ENCODE measurements at regions not wholly inside any gene's neighbourhood (a gene's known extent, or its start where the extent isn't known, plus 50 kb on each side); places are given as distances from the start of the nearest gene placed in this dataset.

GRCh38 chr1:118360817-118361216, 175.8 kb upstream of the SPAG17 start:
- H3K9me3 ChIP-seq (ENCODE audit: control insufficient read depth, insufficient read depth, low read length), result peaks cover 15% of the 10 kb centered on the region
- H3K4me1 ChIP-seq (ENCODE audit: control insufficient read depth, insufficient read depth, low read length), result no peaks in the 10 kb centered on the region
- H3K36me3 ChIP-seq (ENCODE audit: control insufficient read depth, insufficient read depth, low read length), result no peaks in the 10 kb centered on the region
- H3K4me3 ChIP-seq (ENCODE audit: low read depth, low read length), result no peak overlapping the region
- no peak overlapping the region for H3K27ac ChIP-seq (ENCODE audit: low read depth, low read length)
- H3K9ac ChIP-seq (ENCODE audit: low read depth, low read length), result no peak overlapping the region
- no peaks in the 10 kb centered on the region for H3K27me3 ChIP-seq (ENCODE audit: control insufficient read depth, insufficient read depth, low read length)

GRCh38 chr1:118346936-118347335, 161.9 kb upstream of the SPAG17 start:
- no peaks in the 10 kb centered on the region for H3K4me1 ChIP-seq (ENCODE audit: control insufficient read depth, insufficient read depth, low read length)

GRCh38 chr1:118340928-118341910, 156.2 kb upstream of the SPAG17 start:
- H3K4me1 ChIP-seq (ENCODE audit: control insufficient read depth, insufficient read depth, low read length), result no peaks in the 10 kb centered on the region
- H3K9me3 ChIP-seq (ENCODE audit: control insufficient read depth, insufficient read depth, low read length), result no peaks in the 10 kb centered on the region
- H3K4me3 ChIP-seq (ENCODE audit: low read depth, low read length), result no peak overlapping the region
- H3K27ac ChIP-seq (ENCODE audit: low read depth, low read length), result no peak overlapping the region
- no peaks in the 10 kb centered on the region for H3K27me3 ChIP-seq (ENCODE audit: control insufficient read depth, insufficient read depth, low read length)
- no peaks in the 10 kb centered on the region for H3K36me3 ChIP-seq (ENCODE audit: control insufficient read depth, insufficient read depth, low read length)
- H3K9ac ChIP-seq (ENCODE audit: low read depth, low read length), result no peak overlapping the region

More at GRCh38 chr1:118346936-118347335, 161.9 kb upstream of the SPAG17 start:
- H3K4me3 ChIP-seq (ENCODE audit: low read depth, low read length), result no peak overlapping the region
- no peak overlapping the region for H3K27ac ChIP-seq (ENCODE audit: low read depth, low read length)
- H3K9me3 ChIP-seq (ENCODE audit: control insufficient read depth, insufficient read depth, low read length), result no peaks in the 10 kb centered on the region
- H3K9ac ChIP-seq (ENCODE audit: low read depth, low read length), result no peak overlapping the region
- H3K27me3 ChIP-seq (ENCODE audit: control insufficient read depth, insufficient read depth, low read length), result no peaks in the 10 kb centered on the region
- no peaks in the 10 kb centered on the region for H3K36me3 ChIP-seq (ENCODE audit: control insufficient read depth, insufficient read depth, low read length)

GRCh38 chr1:118339400-118340124, 154.5 kb upstream of the SPAG17 start:
- Histone ChIP-seq H3K9ac (ENCODE audit: low read depth, low read length) (no peak overlapping the region), H3K36me3 (ENCODE audit: control insufficient read depth, insufficient read depth, low read length) (no peaks in the 10 kb centered on the region), H3K4me1 (ENCODE audit: control insufficient read depth, insufficient read depth, low read length) (no peaks in the 10 kb centered on the region), H3K9me3 (ENCODE audit: control insufficient read depth, insufficient read depth, low read length) (no peaks in the 10 kb centered on the region), H3K4me3 (ENCODE audit: low read depth, low read length) (no peak overlapping the region), H3K27me3 (ENCODE audit: control insufficient read depth, insufficient read depth, low read length) (no peaks in the 10 kb centered on the region), H3K27ac (ENCODE audit: low read depth, low read length) (no peak overlapping the region)

GRCh38 chr1:118338936-118339335, 153.9 kb upstream of the SPAG17 start:
- Histone ChIP-seq H3K4me1 (ENCODE audit: control insufficient read depth, insufficient read depth, low read length) (no peaks in the 10 kb centered on the region), H3K4me3 (ENCODE audit: low read depth, low read length) (no peak overlapping the region), H3K27me3 (ENCODE audit: control insufficient read depth, insufficient read depth, low read length) (no peaks in the 10 kb centered on the region), H3K9ac (ENCODE audit: low read depth, low read length) (no peak overlapping the region), H3K9me3 (ENCODE audit: control insufficient read depth, insufficient read depth, low read length) (no peaks in the 10 kb centered on the region), H3K27ac (ENCODE audit: low read depth, low read length) (no peak overlapping the region), H3K36me3 (ENCODE audit: control insufficient read depth, insufficient read depth, low read length) (no peaks in the 10 kb centered on the region)

- H3K36me3 ChIP-seq (ENCODE audit: control insufficient read depth, insufficient read depth, low read length), result no peaks in the 10 kb centered on the region
- H3K27ac ChIP-seq (ENCODE audit: low read depth, low read length), result no peak overlapping the region
- no peaks in the 10 kb centered on the region for H3K9me3 ChIP-seq (ENCODE audit: control insufficient read depth, insufficient read depth, low read length)
- H3K27me3 ChIP-seq (ENCODE audit: control insufficient read depth, insufficient read depth, low read length), result no peaks in the 10 kb centered on the region
- H3K4me3 ChIP-seq (ENCODE audit: low read depth, low read length), result no peak overlapping the region
- no peak overlapping the region for H3K9ac ChIP-seq (ENCODE audit: low read depth, low read length)
- H3K4me1 ChIP-seq (ENCODE audit: control insufficient read depth, insufficient read depth, low read length), result no peaks in the 10 kb centered on the region
Observed at GRCh38 chr1:118337346-118337745, 152.3 kb upstream of the SPAG17 start.

GRCh38 chr1:118335331-118335732, 150.3 kb upstream of the SPAG17 start:
- Histone ChIP-seq H3K4me3 (ENCODE audit: low read depth, low read length) (no peak overlapping the region), H3K27me3 (ENCODE audit: control insufficient read depth, insufficient read depth, low read length) (no peaks in the 10 kb centered on the region), H3K9me3 (ENCODE audit: control insufficient read depth, insufficient read depth, low read length) (no peaks in the 10 kb centered on the region), H3K9ac (ENCODE audit: low read depth, low read length) (no peak overlapping the region), H3K4me1 (ENCODE audit: control insufficient read depth, insufficient read depth, low read length) (no peaks in the 10 kb centered on the region), H3K36me3 (ENCODE audit: control insufficient read depth, insufficient read depth, low read length) (no peaks in the 10 kb centered on the region), H3K27ac (ENCODE audit: low read depth, low read length) (no peak overlapping the region)

GRCh38 chr1:118334506-118334905, 149.5 kb upstream of the SPAG17 start:
- Histone ChIP-seq H3K27ac (ENCODE audit: low read depth, low read length) (no peak overlapping the region), H3K9ac (ENCODE audit: low read depth, low read length) (no peak overlapping the region), H3K4me3 (ENCODE audit: low read depth, low read length) (no peak overlapping the region), H3K36me3 (ENCODE audit: control insufficient read depth, insufficient read depth, low read length) (no peaks in the 10 kb centered on the region), H3K4me1 (ENCODE audit: control insufficient read depth, insufficient read depth, low read length) (no peaks in the 10 kb centered on the region), H3K9me3 (ENCODE audit: control insufficient read depth, insufficient read depth, low read length) (no peaks in the 10 kb centered on the region), H3K27me3 (ENCODE audit: control insufficient read depth, insufficient read depth, low read length) (no peaks in the 10 kb centered on the region)

GRCh38 chr1:118333601-118334210, 148.7 kb upstream of the SPAG17 start:
- H3K4me1 ChIP-seq (ENCODE audit: control insufficient read depth, insufficient read depth, low read length), result no peaks in the 10 kb centered on the region
- no peak overlapping the region for H3K27ac ChIP-seq (ENCODE audit: low read depth, low read length)
- H3K9ac ChIP-seq (ENCODE audit: low read depth, low read length), result no peak overlapping the region
- no peaks in the 10 kb centered on the region for H3K9me3 ChIP-seq (ENCODE audit: control insufficient read depth, insufficient read depth, low read length)
- no peaks in the 10 kb centered on the region for H3K27me3 ChIP-seq (ENCODE audit: control insufficient read depth, insufficient read depth, low read length)
- no peak overlapping the region for H3K4me3 ChIP-seq (ENCODE audit: low read depth, low read length)
- H3K36me3 ChIP-seq (ENCODE audit: control insufficient read depth, insufficient read depth, low read length), result no peaks in the 10 kb centered on the region

- no peak overlapping the region for H3K27ac ChIP-seq (ENCODE audit: low read depth, low read length)
- no peak overlapping the region for H3K4me3 ChIP-seq (ENCODE audit: low read depth, low read length)
- no peak overlapping the region for H3K9ac ChIP-seq (ENCODE audit: low read depth, low read length)
- H3K4me1 ChIP-seq (ENCODE audit: control insufficient read depth, insufficient read depth, low read length), result no peaks in the 10 kb centered on the region
- H3K27me3 ChIP-seq (ENCODE audit: control insufficient read depth, insufficient read depth, low read length), result no peaks in the 10 kb centered on the region
- H3K9me3 ChIP-seq (ENCODE audit: control insufficient read depth, insufficient read depth, low read length), result no peaks in the 10 kb centered on the region
- H3K36me3 ChIP-seq (ENCODE audit: control insufficient read depth, insufficient read depth, low read length), result no peaks in the 10 kb centered on the region
Observed at GRCh38 chr1:118326960-118327629, 142.1 kb upstream of the SPAG17 start.

Data from HUES48 (cell line).